ENCODE measurements at regions not wholly inside any gene's neighbourhood (a gene's known extent, or its start where the extent isn't known, plus 50 kb on each side); places are given as distances from the start of the nearest gene placed in this dataset.
"Not testable (repeated sequence)": the region's sequence is repeated elsewhere in the genome, so short reads cannot be mapped to it uniquely, and the experiment has no call there.

- H3K4me3 ChIP-seq (ENCODE audit: low read length in 3 of 3): no peak overlapping the region
- intact Hi-C loops (cut with DNase I): no loop called here
- H3K27me3 ChIP-seq (ENCODE audit: control insufficient read depth, insufficient read depth, low read length): no peaks in the 10 kb centered on the region
- no peak for TF ChIP-seq CTCF (IDR thresholded peaks at IDR 0.05; ENCODE audit: borderline replicate concordance, extremely low read depth, insufficient read depth)
- H3K4me1 ChIP-seq (ENCODE audit: control insufficient read depth in 2 of 3, insufficient read depth in 2 of 3, low read depth in 1 of 3, low read length in 3 of 3): no peaks in the 10 kb centered on the region
- no peaks in the 10 kb centered on the region for H3K36me3 ChIP-seq (ENCODE audit: control insufficient read depth in 2 of 3, insufficient read depth in 3 of 3, low read length in 3 of 3)
- no peak overlapping the region for H3K9ac ChIP-seq (ENCODE audit: low read length in 3 of 3)
- DNase-seq (no peak), FAIRE-seq (no peak)
- no peak overlapping the region for H3K27ac ChIP-seq (ENCODE audit: low read depth in 2 of 2, low read length in 2 of 2)
- no peaks in the 10 kb centered on the region for H3K9me3 ChIP-seq (ENCODE audit: control insufficient read depth in 2 of 3, insufficient read depth in 1 of 3, low read length in 3 of 3)
Measured at GRCh38 chr6:94862112-94862511, 715.2 kb upstream of the MANEA start.

DNA sequence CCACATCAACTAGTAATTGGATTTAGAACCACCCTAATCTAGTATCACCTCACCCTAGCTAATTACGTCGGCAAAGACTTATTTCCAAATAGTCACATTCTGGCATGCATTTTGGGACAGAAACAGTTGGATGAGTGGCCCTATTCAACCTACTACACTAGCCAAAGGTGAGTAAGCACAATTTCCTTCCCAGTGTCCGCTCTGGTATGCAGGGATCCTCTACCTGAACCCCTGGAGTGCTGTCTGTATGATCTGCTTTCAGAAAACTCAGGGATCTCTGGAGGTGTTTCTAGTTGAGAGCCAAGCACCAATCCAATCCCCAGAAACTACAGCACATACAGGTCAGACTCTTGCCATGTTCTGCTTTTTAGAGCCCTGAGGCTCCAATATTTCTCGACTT, 717.4 kb upstream of the MANEA start:
- intact Hi-C loops (cut with DNase I): no loop called here
- FAIRE-seq: no peak
- Histone ChIP-seq H3K27ac (ENCODE audit: low read depth in 2 of 2, low read length in 2 of 2) (no peak overlapping the region), H3K4me1 (ENCODE audit: control insufficient read depth in 2 of 3, insufficient read depth in 2 of 3, low read depth in 1 of 3, low read length in 3 of 3) (no peaks in the 10 kb centered on the region), H3K4me3 (ENCODE audit: low read length in 3 of 3) (no peak overlapping the region), H3K36me3 (ENCODE audit: control insufficient read depth in 2 of 3, insufficient read depth in 3 of 3, low read length in 3 of 3) (no peaks in the 10 kb centered on the region), H3K9ac (ENCODE audit: low read length in 3 of 3) (no peak overlapping the region), H3K9me3 (ENCODE audit: control insufficient read depth in 2 of 3, insufficient read depth in 1 of 3, low read length in 3 of 3) (no peaks in the 10 kb centered on the region), H3K27me3 (ENCODE audit: control insufficient read depth, insufficient read depth, low read length) (no peaks in the 10 kb centered on the region)
- DNase-seq: no peak
- no peak for TF ChIP-seq CTCF (IDR thresholded peaks at IDR 0.05; ENCODE audit: borderline replicate concordance, extremely low read depth, insufficient read depth)

GRCh38 chr6:94856999-94857398, 720.3 kb upstream of the MANEA start:
- H3K9me3 ChIP-seq (ENCODE audit: control insufficient read depth in 2 of 3, insufficient read depth in 1 of 3, low read length in 3 of 3); H3K9ac ChIP-seq (ENCODE audit: low read length in 3 of 3); H3K4me3 ChIP-seq (ENCODE audit: low read length in 3 of 3); H3K27me3 ChIP-seq (ENCODE audit: control insufficient read depth, insufficient read depth, low read length); DNase-seq; H3K36me3 ChIP-seq (ENCODE audit: control insufficient read depth in 2 of 3, insufficient read depth in 3 of 3, low read length in 3 of 3); FAIRE-seq; H3K4me1 ChIP-seq (ENCODE audit: control insufficient read depth in 2 of 3, insufficient read depth in 2 of 3, low read depth in 1 of 3, low read length in 3 of 3); H3K27ac ChIP-seq (ENCODE audit: low read depth in 2 of 2, low read length in 2 of 2); intact Hi-C loops (cut with DNase I): not testable (repeated sequence)

- intact Hi-C loops (cut with DNase I); FAIRE-seq; H3K27me3 ChIP-seq (ENCODE audit: control insufficient read depth, insufficient read depth, low read length); H3K4me3 ChIP-seq (ENCODE audit: low read length in 3 of 3); H3K36me3 ChIP-seq (ENCODE audit: control insufficient read depth in 2 of 3, insufficient read depth in 3 of 3, low read length in 3 of 3); H3K9ac ChIP-seq (ENCODE audit: low read length in 3 of 3); H3K27ac ChIP-seq (ENCODE audit: low read depth in 2 of 2, low read length in 2 of 2); H3K4me1 ChIP-seq (ENCODE audit: control insufficient read depth in 2 of 3, insufficient read depth in 2 of 3, low read depth in 1 of 3, low read length in 3 of 3); H3K9me3 ChIP-seq (ENCODE audit: control insufficient read depth in 2 of 3, insufficient read depth in 1 of 3, low read length in 3 of 3): not testable (repeated sequence)
- DNase-seq: peak in 1 of 5 donors; percentile 31
Measured at GRCh38 chr6:94851329-94851728, 726.0 kb upstream of the MANEA start.

- Histone ChIP-seq H3K27me3 (ENCODE audit: control insufficient read depth, insufficient read depth, low read length) (no peaks in the 10 kb centered on the region), H3K4me3 (ENCODE audit: low read length in 3 of 3) (no peak overlapping the region), H3K9ac (ENCODE audit: low read length in 3 of 3) (no peak overlapping the region), H3K27ac (ENCODE audit: low read depth in 2 of 2, low read length in 2 of 2) (no peak overlapping the region), H3K4me1 (ENCODE audit: control insufficient read depth in 2 of 3, insufficient read depth in 2 of 3, low read depth in 1 of 3, low read length in 3 of 3) (no peaks in the 10 kb centered on the region), H3K9me3 (ENCODE audit: control insufficient read depth in 2 of 3, insufficient read depth in 1 of 3, low read length in 3 of 3) (no peaks in the 10 kb centered on the region), H3K36me3 (ENCODE audit: control insufficient read depth in 2 of 3, insufficient read depth in 3 of 3, low read length in 3 of 3) (no peaks in the 10 kb centered on the region)
- FAIRE-seq (no peak), DNase-seq (no peak)
- TF ChIP-seq CTCF (IDR thresholded peaks at IDR 0.05; ENCODE audit: borderline replicate concordance, extremely low read depth, insufficient read depth): no peak
- intact Hi-C loops (cut with DNase I): no loop called here
Measured at GRCh38 chr6:94845742-94846141, 731.6 kb upstream of the MANEA start.

Data from kidney (tissue), 13 donors.